HL-60 (cell line): ENCODE measurements at regions not wholly inside any gene's neighbourhood (a gene's known extent, or its start where the extent isn't known, plus 50 kb on each side); places are given as distances from the start of the nearest gene placed in this dataset.

Source experiments
- DNase-seq, 2 experiments: peaks; one replicate each; pipeline ENCODE4 v3.0.0-alpha.2; 2010 to 2020; ENCODE audit warnings: low read depth in 1 of 2, low spot score in 1 of 2
- H3K27ac ChIP-seq: fragments of 250-450 bp; sonication (Bioruptor Pico); replicated peaks from 2 replicates; pipeline ENCODE4 v1.5.1; 2020; ENCODE audit warnings: mild to moderate bottlenecking, moderate library complexity
- H3K27me3 ChIP-seq: fragments of 250-450 bp; sonication (Bioruptor Pico); 2 replicates; pipeline ENCODE4 v1.5.1; 2021; ENCODE audit warnings: mild to moderate bottlenecking, moderate library complexity; ENCODE audit not compliant: insufficient read depth, poor library complexity, severe bottlenecking
- H3K4me3 ChIP-seq: replicated peaks from 2 replicates; pipeline ENCODE4 v1.5.1; 2011; ENCODE audit warnings: mild to moderate bottlenecking, control low read depth, low read length; ENCODE audit not compliant: insufficient read depth
- CTCF ChIP-seq: IDR thresholded peaks from one replicate; pipeline ENCODE4 v1.5.1; 2011; ENCODE audit warnings: low read length, control low read depth, inconsistent platforms; ENCODE audit not compliant: insufficient read depth
- GABPA ChIP-seq: IDR thresholded peaks from 2 replicates; pipeline ENCODE4 v1.6.1; 2012; ENCODE audit warnings: low read depth
- POLR2AphosphoS5 ChIP-seq: IDR thresholded peaks from 2 replicates; pipeline ENCODE4 v1.6.1; 2012; ENCODE audit warnings: low read depth
- REST ChIP-seq: IDR thresholded peaks from 2 replicates; pipeline ENCODE4 v1.6.1; 2012; ENCODE audit warnings: low read depth; ENCODE audit not compliant: insufficient replicate concordance
- SPI1 ChIP-seq: IDR thresholded peaks from 2 replicates; pipeline ENCODE4 v1.6.1; 2012; ENCODE audit warnings: low read depth, mild to moderate bottlenecking, borderline replicate concordance

- no peak for TF ChIP-seq REST
- DNase-seq = no peak
- no peaks in the 10 kb centered on the region for H3K27me3 ChIP-seq
- H3K27ac ChIP-seq = no peak overlapping the region
- H3K4me3 ChIP-seq = no peak overlapping the region
These were observed 201.0 kb upstream of the VLDLR start for GRCh38 chr9:2420543-2420942.

GRCh38 chr9:2424619-2425033 is 197.0 kb upstream of the VLDLR start:
- no peak overlapping the region for H3K27ac ChIP-seq
- DNase-seq = no peak
- TF ChIP-seq REST (no peak), CTCF (no peak), GABPA (no peak), SPI1 (no peak), POLR2AphosphoS5 (no peak)
- H3K27me3 ChIP-seq = no peaks in the 10 kb centered on the region
- no peak overlapping the region for H3K4me3 ChIP-seq

- H3K4me3 ChIP-seq = no peak overlapping the region
- no peak overlapping the region for H3K27ac ChIP-seq
- DNase-seq = no peak
- no peaks in the 10 kb centered on the region for H3K27me3 ChIP-seq
- TF ChIP-seq SPI1 (no peak), CTCF (no peak), POLR2AphosphoS5 (no peak), GABPA (no peak), REST (no peak)
These were observed 195.9 kb upstream of the VLDLR start for GRCh38 chr9:2425676-2426075.
